Hepatocyte (in vitro differentiated cells): ENCODE measurements at regions not wholly inside any gene's neighbourhood (a gene's known extent, or its start where the extent isn't known, plus 50 kb on each side); places are given as distances from the start of the nearest gene placed in this dataset.

Experiments
- DNase-seq: peaks from one replicate; pipeline ENCODE4 v3.0.0-alpha.2; 2016; ENCODE audit warnings: low spot score
- H2AFZ ChIP-seq: fragments of 200-600 bp; sonication (generic); 2 replicates; pipeline ENCODE4 v1.6.0; 2016; ENCODE audit warnings: antibody characterized with exemption, mild to moderate bottlenecking
- H3K27ac ChIP-seq: fragments of 200-600 bp; sonication (generic); 2 replicates; pipeline ENCODE4 v1.5.1; 2016; ENCODE audit warnings: mild to moderate bottlenecking
- H3K27me3 ChIP-seq: fragments of 200-600 bp; sonication (generic); 2 replicates; pipeline ENCODE4 v1.6.1; 2016
- H3K36me3 ChIP-seq: fragments of 200-600 bp; sonication (generic); replicated peaks from 2 replicates; pipeline ENCODE4 v1.5.1; 2016; ENCODE audit warnings: low read depth; ENCODE audit not compliant: insufficient read depth
- H3K4me1 ChIP-seq: fragments of 200-600 bp; sonication (generic); 2 replicates; pipeline ENCODE4 v1.5.1; 2016; ENCODE audit warnings: mild to moderate bottlenecking, moderate library complexity; ENCODE audit not compliant: insufficient read depth
- H3K4me2 ChIP-seq: fragments of 200-600 bp; sonication (generic); 2 replicates; pipeline ENCODE4 v1.6.0; 2016
- H3K4me3 ChIP-seq: fragments of 200-600 bp; sonication (generic); 2 replicates; pipeline ENCODE4 v1.5.1; 2016; ENCODE audit warnings: mild to moderate bottlenecking
- H3K79me2 ChIP-seq: fragments of 200-600 bp; sonication (generic); 2 replicates; pipeline ENCODE4 v1.6.0; 2017; ENCODE audit warnings: mild to moderate bottlenecking
- H3K9me2 ChIP-seq: fragments of 200-600 bp; sonication (generic); replicated peaks from 2 replicates; pipeline ENCODE4 v1.6.0; 2017; ENCODE audit warnings: mild to moderate bottlenecking; ENCODE audit not compliant: insufficient read depth
- H3K9me3 ChIP-seq: fragments of 200-600 bp; sonication (generic); 2 replicates; pipeline ENCODE4 v1.5.1; 2016; ENCODE audit warnings: low read depth, mild to moderate bottlenecking
- H4K20me1 ChIP-seq: fragments of 200-600 bp; sonication (generic); 2 replicates; pipeline ENCODE4 v1.6.0; 2016; ENCODE audit warnings: mild to moderate bottlenecking; ENCODE audit not compliant: insufficient read depth, poor library complexity, severe bottlenecking
- CTCF ChIP-seq: fragments of 200-600 bp; sonication (generic); IDR thresholded peaks from 2 replicates; pipeline ENCODE4 v1.5.1; 2016; ENCODE audit warnings: antibody characterized with exemption, mild to moderate bottlenecking; ENCODE audit not compliant: poor library complexity
- EZH2 ChIP-seq: fragments of 200-600 bp; sonication (generic); IDR thresholded peaks from 2 replicates; pipeline ENCODE4 v1.6.1; 2016; ENCODE audit warnings: antibody characterized with exemption, mild to moderate bottlenecking, borderline replicate concordance
- EZH2phosphoT487 ChIP-seq: fragments of 200-600 bp; sonication (generic); IDR thresholded peaks from one replicate; pipeline ENCODE4 v1.6.1; 2018; ENCODE audit warnings: antibody characterized with exemption, mild to moderate bottlenecking, low read depth, moderate library complexity; ENCODE audit not compliant: unreplicated experiment, severe bottlenecking
- WGBS: methylation state at CpG from one replicate; pipeline ENCODE4 v1.1.6; 2016; ENCODE audit warnings: low lambda C conversion rate; ENCODE audit errors: missing lambda C conversion rate; 5-methylcytosine and 5-hydroxymethylcytosine counted together

DNA sequence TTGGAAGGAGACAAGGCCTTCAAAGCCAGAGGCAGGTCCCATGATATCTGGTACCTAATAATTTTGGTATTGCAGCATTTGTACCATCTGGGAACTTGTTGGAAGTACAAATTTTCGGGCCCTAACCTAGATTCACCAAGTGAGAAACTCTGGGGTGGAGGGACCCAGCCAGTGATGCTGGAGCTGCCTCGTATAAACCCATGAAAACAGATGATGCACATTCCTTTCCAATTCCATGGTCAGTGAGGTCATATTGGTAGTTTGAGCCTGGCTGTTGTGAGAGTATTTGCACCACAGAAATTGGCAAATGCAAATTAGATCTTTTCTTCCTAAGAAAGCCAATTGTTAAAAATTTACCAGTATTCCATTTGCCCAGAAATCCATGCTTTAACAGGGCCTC lies 269.6 kb upstream of the PLXNA2 start:
- Histone ChIP-seq H3K36me3 (no peaks in the 10 kb centered on the region), H3K4me3 (no peak overlapping the region), H3K4me1 (peaks cover 4% of the 10 kb centered on the region), H3K79me2 (no peaks in the 10 kb centered on the region), H3K9me2 (no peaks in the 10 kb centered on the region), H3K27me3 (no peaks in the 10 kb centered on the region), H3K27ac (no peak overlapping the region), H4K20me1 (no peaks in the 10 kb centered on the region), H3K9me3 (no peaks in the 10 kb centered on the region), H3K4me2 (no peak overlapping the region), H2AFZ (no peak overlapping the region)
- DNase-seq = no peak
- no peak for TF ChIP-seq CTCF
- TF ChIP-seq EZH2phosphoT487 = no peak
- TF ChIP-seq EZH2 = no peak
- WGBS = 77% methylated on average over 2 of the region's 2 CpGs

DNA sequence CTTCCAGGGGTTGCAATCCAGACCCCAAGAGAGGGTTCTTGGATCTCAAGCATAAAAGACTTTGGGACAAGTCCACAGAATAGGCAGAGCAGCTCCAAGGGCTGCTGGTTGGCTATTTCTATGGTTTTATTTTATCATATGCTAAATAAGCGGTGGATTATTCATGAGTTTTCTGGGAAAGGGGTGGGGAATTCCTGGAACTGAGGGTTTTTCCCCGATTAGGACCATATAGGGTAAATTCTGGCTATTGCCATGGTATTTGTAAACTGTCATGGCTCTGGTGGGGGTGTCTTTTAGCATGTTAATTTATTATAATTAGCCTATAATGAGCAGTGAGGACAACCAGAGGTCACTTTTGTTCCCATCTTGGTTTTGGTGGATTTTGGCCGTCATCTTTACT lies 270.9 kb upstream of the PLXNA2 start:
- Histone ChIP-seq H4K20me1 (no peaks in the 10 kb centered on the region), H3K27me3 (no peaks in the 10 kb centered on the region), H3K27ac (no peak overlapping the region), H3K36me3 (no peaks in the 10 kb centered on the region), H3K4me2 (no peak overlapping the region), H2AFZ (no peak overlapping the region), H3K9me3 (no peaks in the 10 kb centered on the region), H3K4me1 (peaks cover 4% of the 10 kb centered on the region), H3K9me2 (no peaks in the 10 kb centered on the region), H3K4me3 (no peak overlapping the region), H3K79me2 (no peaks in the 10 kb centered on the region)
- TF ChIP-seq CTCF (no peak), EZH2 (no peak), EZH2phosphoT487 (no peak)
- WGBS = 91% methylated on average over 3 of the region's 3 CpGs
- no peak for DNase-seq

- Histone ChIP-seq H3K9me2 (no peaks in the 10 kb centered on the region), H3K4me3 (no peak overlapping the region), H4K20me1 (no peaks in the 10 kb centered on the region), H2AFZ (no peak overlapping the region), H3K4me1 (no peaks in the 10 kb centered on the region), H3K9me3 (no peaks in the 10 kb centered on the region), H3K27me3 (no peaks in the 10 kb centered on the region), H3K36me3 (no peaks in the 10 kb centered on the region), H3K27ac (no peak overlapping the region), H3K4me2 (no peak overlapping the region), H3K79me2 (no peaks in the 10 kb centered on the region)
- WGBS = 91% methylated on average over 5 of the region's 5 CpGs
- no peak for DNase-seq
- no peak for TF ChIP-seq CTCF
- TF ChIP-seq EZH2 = no peak
- no peak for TF ChIP-seq EZH2phosphoT487
These were observed 272.6 kb upstream of the PLXNA2 start for GRCh38 chr1:208516780-208517179.

DNA sequence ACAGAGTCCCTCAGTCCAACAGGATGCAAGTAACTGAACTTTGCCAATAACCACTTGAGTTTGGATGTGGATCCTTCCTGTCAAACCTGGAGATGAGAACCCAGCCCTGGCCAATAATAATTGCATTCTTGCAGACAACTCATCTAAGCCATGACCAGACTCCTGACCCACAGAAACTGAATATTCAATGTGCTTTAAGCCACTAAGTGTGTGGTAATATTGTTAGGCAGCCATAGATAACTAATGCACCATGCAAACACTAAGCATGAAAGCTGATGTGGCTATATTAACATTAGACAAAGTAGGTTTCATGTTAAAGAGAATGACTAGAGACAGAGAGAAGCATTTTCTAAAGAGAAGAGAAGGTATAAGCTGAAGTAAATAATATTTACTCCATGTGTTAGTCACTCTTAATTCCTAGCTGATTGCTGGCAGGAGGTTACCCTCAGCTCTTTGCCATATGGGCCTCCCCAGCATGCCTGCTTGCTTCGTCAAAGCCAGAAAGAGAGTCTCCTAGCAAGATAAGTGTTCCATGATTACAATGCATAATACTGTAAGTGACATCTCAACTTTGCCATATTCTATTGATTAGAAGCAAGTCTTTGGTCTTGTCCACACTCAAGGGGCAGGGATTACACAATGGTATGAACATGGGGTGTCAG lies 276.4 kb upstream of the PLXNA2 start:
- Histone ChIP-seq H3K4me2 (no peak overlapping the region), H3K79me2 (no peaks in the 10 kb centered on the region), H3K4me1 (no peaks in the 10 kb centered on the region), H3K4me3 (no peak overlapping the region), H3K36me3 (no peaks in the 10 kb centered on the region), H4K20me1 (no peaks in the 10 kb centered on the region), H3K27me3 (no peaks in the 10 kb centered on the region), H2AFZ (no peak overlapping the region), H3K9me3 (no peaks in the 10 kb centered on the region), H3K27ac (no peak overlapping the region), H3K9me2 (no peaks in the 10 kb centered on the region)
- TF ChIP-seq EZH2phosphoT487 (no peak), CTCF (no peak), EZH2 (no peak)
- 65% methylated on average over 1 of the region's 1 CpG for WGBS
- DNase-seq = no peak
